Stimulated activated naive CD8-positive, alpha-beta T cell treated with anti-CD3 and anti-CD28 coated beads, Interleukin-15, amount 100 ng/mL, for 72 hours (primary cell): ENCODE measurements at regions not wholly inside any gene's neighbourhood (a gene's known extent, or its start where the extent isn't known, plus 50 kb on each side); places are given as distances from the start of the nearest gene placed in this dataset.
"Not testable (repeated sequence)": the region's sequence is repeated elsewhere in the genome, so short reads cannot be mapped to it uniquely, and the experiment has no call there.

ENCODE experiments used
- ATAC-seq: fragments of 150-1000 bp; cut with Tn5 transposase; 2 replicates; pipeline ENCODE4 v1.10.0; 2021; ENCODE audit warnings: mild to moderate bottlenecking, moderate library complexity
- DNase-seq, 2 donors: peaks; one replicate each; pipeline ENCODE4 v3.0.0; 2021 to 2022
- H3K27ac Mint-ChIP-seq, 2 donors: one replicate each; pipeline ENCODE4 v1.8.0; 2022; ENCODE audit warnings: mild to moderate bottlenecking in 2 of 2, mixed read lengths in 2 of 2, moderate library complexity in 2 of 2
- H3K27me3 Mint-ChIP-seq: one replicate; pipeline ENCODE4 v1.8.0; 2022; ENCODE audit warnings: mixed read lengths
- H3K4me1 Mint-ChIP-seq: one replicate; pipeline ENCODE4 v1.8.0; 2022; ENCODE audit warnings: mild to moderate bottlenecking, mixed read lengths
- H3K4me3 Mint-ChIP-seq, 2 donors: one replicate each; pipeline ENCODE4 v1.8.0; 2022; ENCODE audit warnings: mild to moderate bottlenecking in 2 of 2, mixed read lengths in 2 of 2, moderate library complexity in 1 of 2
- H3K9me3 Mint-ChIP-seq, 2 donors: one replicate each; pipeline ENCODE4 v1.8.0; 2022; ENCODE audit warnings: mixed read lengths in 2 of 2

DNA sequence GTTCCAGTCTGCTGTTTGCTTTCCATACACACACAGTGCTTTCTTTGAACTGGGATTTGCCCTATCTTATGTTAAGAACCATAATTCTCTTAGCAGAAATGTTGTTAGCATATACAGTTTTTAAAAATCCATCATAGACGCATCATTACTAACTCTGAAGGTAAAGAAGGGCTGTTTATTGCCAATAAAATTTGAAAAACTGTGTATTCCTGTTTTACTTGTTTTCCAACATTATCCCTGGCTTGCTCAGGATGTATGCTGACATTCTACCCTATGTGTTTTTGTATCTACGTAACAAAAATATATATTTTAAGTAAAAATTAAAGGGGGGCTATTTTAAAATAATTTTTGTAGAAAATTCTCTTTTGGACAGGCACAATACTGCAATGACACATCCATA, 857.2 kb downstream of the BRINP3 start:
- no peak for ATAC-seq
- H3K4me3 Mint-ChIP-seq: no peak overlapping the region
- no peaks in the 10 kb centered on the region for H3K4me1 Mint-ChIP-seq
- no peak overlapping the region for H3K27ac Mint-ChIP-seq
- no peak for DNase-seq
- H3K9me3 Mint-ChIP-seq: peaks cover 13 to 14% of the 10 kb centered on the region in 2 donors
- no peaks in the 10 kb centered on the region for H3K27me3 Mint-ChIP-seq

DNA sequence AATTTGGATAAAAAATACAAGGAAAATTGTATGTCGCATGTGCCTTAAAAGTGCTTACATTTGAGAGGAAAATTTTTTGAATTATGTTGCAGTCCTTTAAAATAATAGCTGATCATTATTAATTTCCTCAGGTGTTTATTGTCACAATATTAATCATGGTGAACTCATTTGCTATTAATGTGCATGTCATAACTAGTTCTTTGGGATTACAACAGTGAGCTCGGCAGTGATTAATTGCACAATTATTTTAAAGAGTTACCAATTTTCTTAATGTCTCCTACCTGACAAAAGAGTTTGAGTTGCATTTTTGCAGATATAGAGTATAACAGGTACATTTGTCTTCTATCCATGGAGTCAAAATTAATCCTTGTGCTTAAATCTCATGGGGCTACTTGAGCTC, 854.3 kb downstream of the BRINP3 start:
- peaks cover 18 to 21% of the 10 kb centered on the region in 2 donors for H3K9me3 Mint-ChIP-seq
- H3K4me3 Mint-ChIP-seq: no peak overlapping the region
- H3K4me1 Mint-ChIP-seq: no peaks in the 10 kb centered on the region
- ATAC-seq: no peak
- H3K27me3 Mint-ChIP-seq: no peaks in the 10 kb centered on the region
- H3K27ac Mint-ChIP-seq: no peak overlapping the region
- no peak for DNase-seq

DNA sequence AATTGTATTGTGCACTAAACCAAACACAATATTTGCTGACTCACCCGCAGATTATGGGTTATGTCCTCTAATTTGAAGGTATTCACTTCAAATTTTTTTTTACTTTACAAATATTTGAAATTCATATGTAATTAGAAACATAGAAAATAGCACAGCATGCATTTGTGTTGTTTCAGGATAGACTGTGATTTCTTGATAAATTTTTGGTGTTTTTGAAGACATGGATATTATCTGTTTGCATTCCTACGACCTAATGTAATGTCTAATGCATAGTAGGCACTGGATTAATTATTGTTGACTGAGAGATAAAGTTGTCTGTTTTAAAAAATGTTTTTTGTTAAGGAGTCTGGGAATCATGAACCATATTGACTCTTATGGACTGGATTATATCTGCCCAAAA, 850.2 kb downstream of the BRINP3 start:
- Mint-ChIP-seq H3K27ac (no peak overlapping the region), H3K4me3 (no peak overlapping the region), H3K27me3 (no peaks in the 10 kb centered on the region), H3K4me1 (no peaks in the 10 kb centered on the region), H3K9me3 (peaks cover 14 to 25% of the 10 kb centered on the region in 2 donors)
- DNase-seq (no peak), ATAC-seq (no peak)

DNA sequence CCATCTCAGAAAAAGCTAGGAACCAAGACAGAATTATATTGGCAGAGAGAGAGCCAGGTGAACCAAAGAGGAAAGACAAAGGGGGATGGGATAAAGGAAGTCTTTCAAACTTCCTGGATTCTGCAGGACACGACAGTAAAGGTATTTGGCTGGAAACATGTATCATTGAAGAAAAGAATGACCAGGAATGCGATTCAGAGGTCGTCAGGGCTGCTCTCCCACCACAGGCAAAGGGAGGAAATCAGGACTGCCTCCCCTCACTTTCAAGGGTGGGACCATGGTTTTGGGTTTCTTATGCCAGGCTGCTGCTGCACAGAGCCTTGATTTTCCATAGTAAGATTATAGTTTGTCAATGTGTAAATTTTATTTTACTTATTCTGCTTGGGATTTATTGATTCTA, 848.8 kb downstream of the BRINP3 start:
- peaks cover 11 to 21% of the 10 kb centered on the region in 2 donors for H3K9me3 Mint-ChIP-seq
- ATAC-seq (no peak), DNase-seq (no peak)
- H3K4me3 Mint-ChIP-seq: no peak overlapping the region
- H3K4me1 Mint-ChIP-seq: no peaks in the 10 kb centered on the region
- no peaks in the 10 kb centered on the region for H3K27me3 Mint-ChIP-seq
- no peak overlapping the region for H3K27ac Mint-ChIP-seq

DNA sequence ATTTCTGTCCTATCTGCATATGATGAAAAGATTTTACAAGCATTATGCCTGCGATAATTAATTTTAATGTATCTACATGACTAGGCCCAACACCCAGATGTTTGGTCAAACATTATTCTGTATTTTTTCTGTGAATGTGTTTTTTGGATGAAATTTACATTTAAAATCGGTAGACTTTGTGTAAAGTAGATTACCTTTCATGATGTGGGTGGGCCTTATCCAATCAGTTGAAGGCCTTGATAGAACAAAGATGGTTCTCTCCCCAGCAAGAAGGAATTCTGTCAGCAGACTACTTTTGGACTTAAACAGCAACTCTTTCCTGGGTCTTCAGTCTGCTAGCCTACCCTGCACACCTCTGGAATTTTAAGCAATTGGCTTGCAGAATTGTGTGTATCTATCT, 844.0 kb downstream of the BRINP3 start:
- ATAC-seq: no peak
- no peak for DNase-seq
- H3K27me3 Mint-ChIP-seq: no peaks in the 10 kb centered on the region
- H3K27ac Mint-ChIP-seq: no peak overlapping the region
- H3K4me3 Mint-ChIP-seq: no peak overlapping the region
- H3K9me3 Mint-ChIP-seq: peaks cover 3 to 6% of the 10 kb centered on the region in 2 donors
- no peaks in the 10 kb centered on the region for H3K4me1 Mint-ChIP-seq

DNA sequence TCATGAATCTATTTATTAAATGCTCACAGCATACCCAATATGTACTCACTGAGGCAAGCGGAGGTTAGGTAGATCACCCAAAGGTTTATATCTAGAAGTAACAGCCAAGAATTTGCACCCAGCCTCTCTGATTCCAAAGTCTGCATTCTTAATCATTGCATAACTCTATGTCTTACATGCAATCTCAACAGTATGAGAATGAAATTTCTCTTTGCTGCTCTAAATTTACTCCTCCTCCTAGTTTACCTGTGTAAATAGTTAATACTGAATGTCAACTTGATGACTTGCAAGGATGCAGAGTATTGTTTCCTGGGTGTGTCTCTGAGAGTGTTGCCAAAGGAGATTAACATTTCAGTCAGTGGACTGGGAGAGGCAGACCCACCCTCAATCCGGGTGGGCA, 840.6 kb downstream of the BRINP3 start:
- ATAC-seq (no peak), DNase-seq (no peak)
- H3K4me1 Mint-ChIP-seq: no peaks in the 10 kb centered on the region
- peaks cover 0 to 7% of the 10 kb centered on the region in 2 donors for H3K9me3 Mint-ChIP-seq
- no peaks in the 10 kb centered on the region for H3K27me3 Mint-ChIP-seq
- no peak overlapping the region for H3K27ac Mint-ChIP-seq
- no peak overlapping the region for H3K4me3 Mint-ChIP-seq

DNA sequence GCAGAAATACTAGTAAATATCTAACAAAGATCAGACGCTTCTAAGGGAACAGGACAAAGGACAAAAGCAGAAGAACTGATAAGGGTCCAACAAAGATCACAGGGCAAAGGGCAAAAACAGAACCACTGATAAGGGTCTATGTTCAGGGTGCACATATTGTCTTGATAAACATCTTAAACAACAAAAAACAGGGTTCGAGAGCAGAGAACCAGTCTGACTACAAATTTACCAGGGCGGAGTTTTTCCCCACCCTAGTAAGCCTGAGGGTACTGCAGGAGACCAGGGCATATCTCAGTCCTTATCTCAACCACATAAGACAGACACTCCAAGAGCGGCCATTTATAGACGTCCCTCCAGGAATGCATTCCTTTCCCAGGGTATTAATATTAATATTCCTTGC, 833.5 kb downstream of the BRINP3 start:
- H3K4me3 Mint-ChIP-seq, H3K27me3 Mint-ChIP-seq, DNase-seq, ATAC-seq, H3K4me1 Mint-ChIP-seq, H3K27ac Mint-ChIP-seq, H3K9me3 Mint-ChIP-seq: not testable (repeated sequence)

DNA sequence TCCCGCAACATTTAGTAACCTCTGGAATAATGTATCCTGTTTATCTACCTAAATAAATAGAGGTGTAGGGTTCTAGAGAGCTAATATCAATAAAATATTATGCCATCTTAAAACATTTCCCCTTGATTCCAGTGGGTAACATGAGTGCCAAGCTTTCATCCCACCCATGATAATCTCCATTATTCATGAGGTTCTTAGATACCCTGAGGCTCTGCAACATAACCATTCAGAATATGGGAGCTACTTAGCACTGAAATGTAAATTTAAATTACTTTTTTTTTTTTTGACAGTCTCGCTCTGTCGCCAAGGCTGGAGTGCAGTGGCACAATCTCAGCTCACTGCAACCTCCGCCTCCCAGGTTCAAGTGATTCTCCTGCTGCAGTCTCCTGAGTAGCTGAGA, 832.7 kb downstream of the BRINP3 start:
- H3K9me3 Mint-ChIP-seq: peaks cover 6 to 8% of the 10 kb centered on the region in 2 donors
- no peaks in the 10 kb centered on the region for H3K27me3 Mint-ChIP-seq
- H3K27ac Mint-ChIP-seq: no peak overlapping the region
- DNase-seq: no peak
- no peaks in the 10 kb centered on the region for H3K4me1 Mint-ChIP-seq
- H3K4me3 Mint-ChIP-seq: no peak overlapping the region
- no peak for ATAC-seq

DNA sequence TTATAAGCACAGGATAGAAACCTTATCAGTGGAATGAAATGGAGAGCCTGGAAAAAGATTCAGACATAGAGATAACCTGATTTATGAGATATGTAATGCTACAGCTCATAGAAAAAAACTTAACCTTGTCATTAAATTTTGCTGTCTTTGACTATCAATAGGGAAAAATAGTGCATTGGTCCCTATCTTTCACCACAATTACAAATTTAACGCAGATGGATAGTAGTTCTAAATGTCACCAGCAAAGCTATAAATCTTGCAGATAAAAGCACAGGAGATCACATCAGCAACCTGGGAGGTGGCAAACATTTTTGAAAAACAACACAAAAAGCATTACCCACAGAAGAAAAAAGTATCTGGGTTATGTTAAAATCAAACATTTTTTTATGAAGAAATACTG, 831.6 kb downstream of the BRINP3 start:
- ATAC-seq: no peak
- Mint-ChIP-seq H3K27ac (no peak overlapping the region), H3K4me3 (no peak overlapping the region), H3K27me3 (no peaks in the 10 kb centered on the region), H3K4me1 (no peaks in the 10 kb centered on the region), H3K9me3 (peaks cover 6 to 8% of the 10 kb centered on the region in 2 donors)
- no peak for DNase-seq

DNA sequence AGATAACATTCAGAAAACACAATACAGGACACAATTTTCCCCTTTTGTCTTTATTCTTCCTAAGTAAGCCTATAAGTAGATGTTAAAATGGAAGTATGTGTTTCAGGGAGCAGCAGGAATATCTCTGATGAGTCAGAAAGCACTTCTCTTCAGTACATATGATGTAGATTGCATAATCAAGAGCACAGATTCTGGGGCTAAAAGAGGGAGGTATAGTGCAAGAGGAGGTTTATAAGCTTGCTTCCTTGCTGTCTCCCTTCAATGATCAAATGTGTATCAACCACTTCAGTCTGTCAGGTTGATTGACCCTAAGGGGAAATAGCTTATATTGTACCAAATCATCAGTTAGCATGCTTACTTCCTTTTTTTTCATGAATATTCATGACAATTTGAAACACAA, 822.8 kb downstream of the BRINP3 start:
- no peak overlapping the region for H3K4me3 Mint-ChIP-seq
- DNase-seq: no peak
- no peaks in the 10 kb centered on the region for H3K27me3 Mint-ChIP-seq
- no peak overlapping the region for H3K27ac Mint-ChIP-seq
- H3K9me3 Mint-ChIP-seq: no peaks in the 10 kb centered on the region
- ATAC-seq: no peak
- no peaks in the 10 kb centered on the region for H3K4me1 Mint-ChIP-seq

DNA sequence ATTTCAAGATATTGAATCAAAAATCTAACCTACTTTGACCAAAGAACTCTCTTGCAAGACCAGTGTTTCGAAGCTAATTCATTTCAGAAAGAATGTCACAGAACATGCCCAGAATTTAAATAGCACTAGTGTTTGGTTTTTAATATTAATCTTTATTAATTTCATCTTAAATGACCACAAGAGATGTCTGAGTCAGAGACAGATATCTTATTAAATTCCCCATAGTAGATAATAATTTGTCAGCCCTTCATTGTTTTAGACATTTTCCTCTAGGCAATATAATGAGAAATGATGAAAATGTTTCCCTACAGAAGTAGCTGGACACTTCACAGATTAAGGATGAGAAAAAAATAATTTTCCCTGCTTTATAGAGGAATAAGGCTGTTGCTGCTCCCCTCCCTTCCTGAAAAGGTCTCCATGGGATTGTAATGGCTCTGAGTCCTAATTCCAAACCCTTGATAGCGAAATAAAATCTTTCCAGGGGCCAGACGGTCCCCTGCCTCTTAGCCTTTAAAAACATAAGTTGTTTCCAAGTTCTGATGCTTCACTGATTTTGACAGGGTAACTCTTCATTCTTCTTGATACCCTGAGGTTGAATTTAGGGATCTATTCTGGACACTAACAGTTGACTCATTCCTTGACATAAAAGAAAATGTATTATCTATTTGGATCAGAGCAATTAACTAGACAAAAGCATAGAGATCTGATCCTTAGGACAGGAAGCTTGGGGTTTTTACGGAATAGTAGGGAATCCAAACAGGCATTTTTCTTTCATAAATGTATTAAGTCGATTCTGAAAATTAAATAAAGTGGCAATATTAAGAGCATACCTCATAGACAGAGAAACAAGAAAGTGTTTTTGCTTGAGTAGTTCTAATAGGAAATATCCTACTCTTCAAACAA, 820.8 kb downstream of the BRINP3 start:
- Mint-ChIP-seq H3K4me3 (no peak overlapping the region), H3K9me3 (peaks cover 0 to under 1% of the 10 kb centered on the region in 2 donors), H3K27ac (no peak overlapping the region), H3K27me3 (no peaks in the 10 kb centered on the region), H3K4me1 (no peaks in the 10 kb centered on the region)
- no peak for ATAC-seq
- DNase-seq: no peak

DNA sequence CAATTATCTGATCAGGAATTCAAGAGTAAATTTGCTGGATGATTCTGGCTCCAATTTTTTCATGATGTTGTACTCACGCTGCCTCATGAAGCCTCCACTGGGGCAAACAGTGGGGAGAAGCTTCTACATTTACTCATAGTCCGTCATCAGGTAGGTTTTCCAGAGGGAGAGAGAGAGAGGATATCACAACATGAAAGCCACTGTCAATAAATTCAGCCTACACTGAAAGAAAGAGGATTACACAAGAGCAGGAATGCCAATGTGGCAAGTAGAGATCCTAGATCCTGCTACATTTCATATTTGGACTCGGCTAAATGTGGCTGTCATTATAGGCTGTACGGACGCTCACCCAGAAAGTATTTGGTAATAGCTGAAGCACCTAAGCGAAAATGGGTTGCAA, 819.9 kb downstream of the BRINP3 start:
- Mint-ChIP-seq H3K27me3 (no peaks in the 10 kb centered on the region), H3K4me1 (no peaks in the 10 kb centered on the region), H3K4me3 (no peak overlapping the region), H3K9me3 (peaks cover 4 to 7% of the 10 kb centered on the region in 2 donors), H3K27ac (no peak overlapping the region)
- ATAC-seq: no peak
- no peak for DNase-seq

DNA sequence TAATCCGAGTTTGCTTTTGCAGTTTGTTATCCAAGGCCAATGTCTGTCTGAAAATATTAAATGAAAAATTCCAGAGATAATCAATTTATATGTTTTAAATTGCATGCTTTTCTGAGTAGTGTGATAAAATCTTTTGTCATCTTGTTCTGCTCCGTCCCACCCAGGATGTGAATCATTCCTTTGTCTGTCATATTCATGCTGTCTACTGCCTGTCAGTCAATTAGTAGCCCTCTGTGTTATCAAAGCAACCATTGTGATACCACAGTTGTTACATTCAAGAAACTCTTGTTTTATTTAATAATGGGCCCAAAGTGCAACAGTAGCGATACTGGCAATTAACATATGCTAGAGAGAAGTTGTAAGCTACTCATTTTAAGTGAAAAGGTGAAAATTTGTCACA, 819.3 kb downstream of the BRINP3 start:
- no peak for ATAC-seq
- no peaks in the 10 kb centered on the region for H3K27me3 Mint-ChIP-seq
- no peak overlapping the region for H3K4me3 Mint-ChIP-seq

DNA sequence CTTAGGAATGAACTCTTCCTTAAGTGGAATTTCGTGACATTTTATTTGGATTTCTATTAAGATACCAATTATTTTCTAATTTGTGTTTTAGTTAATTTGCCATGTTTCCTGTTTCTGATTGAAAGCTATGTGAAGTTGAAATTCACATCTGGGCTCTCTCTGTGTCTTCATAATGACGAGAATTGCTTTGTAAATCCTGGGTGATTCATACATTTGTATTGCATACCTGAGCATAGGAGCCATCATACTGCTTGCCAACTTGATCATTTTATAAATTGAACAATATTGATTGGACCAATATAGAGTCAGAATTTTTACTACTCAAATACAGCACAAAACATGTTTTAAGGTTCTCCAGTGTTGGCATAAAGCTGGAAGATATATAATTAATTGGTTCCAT, 817.9 kb downstream of the BRINP3 start:
- no peaks in the 10 kb centered on the region for H3K27me3 Mint-ChIP-seq
- no peak overlapping the region for H3K4me3 Mint-ChIP-seq
- ATAC-seq (no peak), DNase-seq (no peak)
- peaks cover 4 to 7% of the 10 kb centered on the region in 2 donors for H3K9me3 Mint-ChIP-seq
- H3K27ac Mint-ChIP-seq: no peak overlapping the region
- no peaks in the 10 kb centered on the region for H3K4me1 Mint-ChIP-seq

More for the DNA sequence above, 819.3 kb downstream of the BRINP3 start:
- no peak for DNase-seq
- Mint-ChIP-seq H3K9me3 (peaks cover 4 to 7% of the 10 kb centered on the region in 2 donors), H3K4me1 (no peaks in the 10 kb centered on the region), H3K27ac (no peak overlapping the region)

DNA sequence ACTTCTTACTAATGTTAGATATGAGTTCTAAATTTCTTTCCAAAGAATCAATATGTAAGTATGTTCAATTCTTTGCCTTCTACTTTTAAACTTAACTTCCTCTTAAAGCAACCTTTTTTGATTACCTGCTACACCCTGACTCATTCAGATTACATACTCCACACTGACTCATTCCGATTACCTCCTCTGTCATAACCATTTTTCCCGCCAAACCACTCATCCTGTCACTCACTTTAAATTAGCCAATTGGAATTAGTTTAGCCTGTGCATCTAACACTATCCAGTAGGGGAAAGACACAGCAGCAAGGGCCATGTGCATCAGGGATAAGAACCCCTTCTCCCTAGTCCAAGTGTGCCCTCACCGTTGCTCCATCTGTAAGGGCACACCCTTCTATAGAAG, 815.5 kb downstream of the BRINP3 start:
- Mint-ChIP-seq H3K27me3 (no peaks in the 10 kb centered on the region), H3K4me1 (no peaks in the 10 kb centered on the region), H3K9me3 (peaks cover 14 to 15% of the 10 kb centered on the region in 2 donors), H3K27ac (no peak overlapping the region), H3K4me3 (no peak overlapping the region)
- DNase-seq (no peak), ATAC-seq (no peak)

DNA sequence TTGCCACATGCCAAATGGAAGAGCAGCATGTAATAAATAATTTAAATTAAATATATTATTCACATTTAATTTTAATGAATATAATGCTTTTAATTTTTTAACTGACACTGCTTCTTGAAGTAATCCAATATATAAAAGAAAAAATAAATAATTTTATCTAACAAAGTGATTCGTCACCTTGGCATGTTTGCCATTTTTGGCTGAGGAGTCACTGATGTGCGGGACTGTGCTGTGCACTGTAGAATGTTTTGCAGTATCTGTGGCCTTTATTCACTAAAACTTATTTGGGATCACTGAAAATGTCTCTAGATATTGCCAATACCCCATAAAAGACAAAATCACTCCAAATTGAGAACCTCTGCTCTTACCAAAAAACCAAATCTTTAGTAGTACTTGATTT, 807.8 kb downstream of the BRINP3 start:
- no peak overlapping the region for H3K4me3 Mint-ChIP-seq
- no peaks in the 10 kb centered on the region for H3K4me1 Mint-ChIP-seq
- H3K27ac Mint-ChIP-seq: no peak overlapping the region
- no peak for ATAC-seq
- no peak for DNase-seq
- H3K9me3 Mint-ChIP-seq: peaks cover 10 to 16% of the 10 kb centered on the region in 2 donors
- H3K27me3 Mint-ChIP-seq: no peaks in the 10 kb centered on the region

DNA sequence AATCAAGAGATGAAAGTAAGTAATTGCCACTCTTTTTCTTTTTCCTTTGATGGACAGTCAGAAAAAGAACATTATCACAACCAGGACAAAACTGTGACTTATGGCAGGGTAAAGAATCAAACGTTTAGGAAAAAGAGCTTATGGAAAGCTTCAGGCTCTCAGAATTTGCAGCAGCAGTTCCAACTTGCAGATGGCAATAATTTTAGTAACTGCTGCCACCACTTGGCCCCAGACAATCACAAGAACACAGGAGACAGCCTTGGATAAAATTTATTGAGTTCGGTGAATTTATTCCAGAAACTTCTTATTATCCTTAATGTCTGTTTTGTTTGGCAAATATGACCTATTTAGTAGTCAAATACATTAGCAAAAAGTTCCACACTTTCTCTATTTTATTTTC, 804.4 kb downstream of the BRINP3 start:
- H3K4me3 Mint-ChIP-seq: no peak overlapping the region
- peaks cover 0 to 9% of the 10 kb centered on the region in 2 donors for H3K9me3 Mint-ChIP-seq
- H3K27me3 Mint-ChIP-seq: no peaks in the 10 kb centered on the region
- DNase-seq (no peak), ATAC-seq (no peak)
- no peaks in the 10 kb centered on the region for H3K4me1 Mint-ChIP-seq
- H3K27ac Mint-ChIP-seq: no peak overlapping the region
